Ramos (cell line): ENCODE measurements at regions not wholly inside any gene's neighbourhood (a gene's known extent, or its start where the extent isn't known, plus 50 kb on each side); places are given as distances from the start of the nearest gene placed in this dataset.

ENCODE experiments used
- in situ Hi-C: fragments of 300-500 bp; cut with MboI; formaldehyde crosslinking; loops from one replicate; pipeline ENCODE4 v1.14.3; 2022; ENCODE audit warnings: low sequenced_read_pairs; ENCODE audit not compliant: unreplicated experiment

- in situ Hi-C loops = no loop called here
Measured at GRCh38 chr18:22606563-22607283, 189.0 kb upstream of the CTAGE1 start.

DNA sequence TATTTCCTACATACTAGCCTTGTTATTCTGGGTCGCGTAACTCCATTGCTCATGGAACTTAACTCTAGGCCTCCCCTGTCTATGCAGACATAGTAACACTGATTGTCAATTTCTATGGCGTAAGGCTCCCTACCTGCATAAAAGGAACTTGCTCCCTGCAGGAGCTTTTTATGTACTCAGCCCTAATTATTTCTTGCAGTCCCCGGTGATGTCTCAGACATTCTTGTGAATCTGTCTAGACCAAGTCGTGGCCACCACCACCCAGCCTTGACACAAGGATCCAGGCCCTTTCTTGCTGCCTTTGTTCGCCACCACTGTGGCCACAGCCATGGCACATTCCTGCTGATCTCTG is 189.5 kb upstream of the CTAGE1 start:
- in situ Hi-C loops = no loop called here

DNA sequence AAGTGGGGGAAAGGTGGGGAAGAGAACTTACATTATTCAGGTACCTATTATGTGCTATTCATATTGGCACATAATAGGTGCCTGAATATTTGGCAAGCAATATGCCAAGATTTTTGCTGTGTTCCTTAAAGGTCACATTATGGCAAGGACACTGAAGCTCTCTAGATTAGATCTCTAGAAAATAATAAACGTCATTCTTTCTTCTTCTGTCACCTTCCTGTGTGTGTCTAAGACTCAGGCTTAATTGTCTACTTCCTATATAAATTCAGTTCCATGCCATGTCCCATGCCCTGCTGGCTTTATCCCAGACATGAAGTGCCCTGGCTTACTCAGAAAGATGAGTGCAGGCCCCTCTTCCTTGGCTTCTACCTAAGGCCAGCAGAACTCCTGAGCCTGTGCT is 191.1 kb upstream of the CTAGE1 start:
- in situ Hi-C loops = no loop called here

DNA sequence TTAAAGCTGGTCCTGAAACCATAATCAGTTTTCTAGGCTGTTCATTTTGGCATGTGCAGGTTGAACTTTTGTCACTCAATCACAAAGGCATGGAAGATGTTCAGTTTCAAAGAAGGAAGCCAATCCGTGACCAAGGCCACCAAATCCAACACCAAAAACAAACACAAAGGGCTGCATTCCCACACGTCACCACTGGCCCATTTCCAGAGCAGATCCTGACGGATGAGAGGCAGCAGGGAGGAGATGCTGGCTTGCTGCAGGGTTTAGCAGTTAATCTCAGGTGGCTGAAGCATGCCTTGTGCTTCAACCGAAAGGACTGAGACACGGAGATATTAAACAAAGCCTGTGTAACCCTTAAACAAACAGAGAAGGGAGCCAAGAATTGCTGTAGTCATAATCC is 191.9 kb upstream of the CTAGE1 start:
- in situ Hi-C loops = no loop called here

DNA sequence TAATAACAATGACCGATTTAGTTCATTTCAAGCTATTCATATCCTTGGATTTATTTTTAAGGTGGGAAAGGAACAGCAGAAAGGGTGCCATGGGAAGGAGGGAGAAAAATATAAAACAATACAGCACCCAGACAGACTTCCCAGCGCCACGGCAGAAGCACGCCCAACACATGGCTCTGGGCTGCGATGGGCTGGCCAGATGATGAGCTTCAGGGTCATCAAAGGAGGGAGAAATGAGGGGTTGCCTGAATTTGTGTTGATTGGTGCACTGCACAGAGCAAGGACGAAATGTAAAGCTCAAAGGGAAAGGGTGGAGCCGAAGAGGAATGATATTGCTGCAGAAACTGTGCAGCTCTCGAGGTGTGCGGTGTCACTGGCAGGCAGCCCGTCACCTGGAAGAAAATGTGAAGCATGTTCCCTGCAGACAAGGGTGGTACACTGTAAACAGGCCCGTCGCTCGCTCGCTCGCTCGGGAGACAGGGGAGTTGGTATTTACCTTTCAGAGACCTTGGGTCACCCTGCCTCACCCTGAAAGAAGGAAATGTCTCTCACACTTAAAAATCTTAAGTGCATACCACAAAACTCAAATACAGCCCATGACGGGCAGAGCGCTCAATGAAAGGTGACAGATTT is 195.5 kb upstream of the CTAGE1 start:
- in situ Hi-C loops = no loop called here

DNA sequence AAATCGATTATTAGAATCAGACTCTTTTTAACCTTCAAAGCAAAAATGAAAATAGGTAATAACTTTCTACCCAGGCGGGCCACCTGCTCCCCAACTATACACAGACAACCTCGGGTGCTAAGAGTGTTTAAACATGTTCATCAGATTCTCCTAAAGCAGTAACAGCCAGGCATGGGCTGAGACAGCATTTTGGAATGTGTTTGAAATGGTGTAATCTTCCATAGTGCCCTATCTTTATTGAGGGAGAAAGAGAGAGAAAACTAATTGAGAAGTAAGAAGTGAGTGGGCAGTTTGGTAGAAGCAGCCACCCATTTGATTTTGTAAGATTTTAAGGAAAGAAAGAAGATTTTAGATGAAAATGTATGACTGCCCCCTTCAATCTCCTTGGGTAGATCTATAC is 196.1 kb upstream of the CTAGE1 start:
- in situ Hi-C loops = no loop called here

GRCh38 chr18:22623513-22623912 is 205.8 kb upstream of the CTAGE1 start:
- in situ Hi-C loops = no loop called here

GRCh38 chr18:22624176-22624575 is 206.5 kb upstream of the CTAGE1 start:
- in situ Hi-C loops = no loop called here

GRCh38 chr18:22625406-22625805 is 207.7 kb upstream of the CTAGE1 start:
- in situ Hi-C loops = no loop called here

DNA sequence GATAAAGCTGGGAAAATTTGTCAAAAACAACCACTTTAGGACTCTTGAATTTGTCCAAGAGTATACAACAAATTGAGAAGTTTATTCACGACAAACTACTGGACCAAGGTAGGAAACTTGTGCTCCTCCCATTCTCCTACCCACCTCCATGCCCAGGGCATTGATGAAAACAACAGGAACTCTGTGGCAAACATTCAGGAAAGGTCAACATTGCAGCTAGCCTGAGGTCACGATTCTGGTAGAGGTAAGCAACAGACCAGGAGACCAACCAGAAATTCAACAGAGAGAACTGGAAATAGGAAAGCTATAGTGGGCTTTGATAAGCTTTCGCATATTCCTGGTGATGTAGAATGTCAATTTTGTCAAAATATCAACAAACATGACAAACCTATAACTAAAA is 209.1 kb upstream of the CTAGE1 start:
- in situ Hi-C loops = no loop called here

DNA sequence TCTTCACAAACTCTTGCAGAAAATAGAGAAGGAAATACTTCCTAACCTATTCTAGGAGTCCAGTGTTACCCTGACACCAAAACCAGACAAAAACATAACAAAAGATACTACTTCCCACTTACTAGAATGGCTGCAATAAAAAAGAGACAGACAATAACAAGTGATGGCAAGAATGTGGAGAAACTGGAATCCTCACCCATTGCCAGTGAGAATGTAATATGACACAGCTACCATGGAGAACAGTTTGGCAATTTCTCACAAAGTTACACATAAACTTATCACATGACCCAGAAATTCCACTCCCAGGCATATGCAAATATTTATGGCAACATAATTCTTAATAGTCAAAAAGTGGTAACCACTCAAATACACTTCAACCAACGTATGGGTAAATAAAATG is 209.8 kb upstream of the CTAGE1 start:
- in situ Hi-C loops = no loop called here

GRCh38 chr18:22628795-22629510 is 211.2 kb upstream of the CTAGE1 start:
- in situ Hi-C loops = no loop called here

- in situ Hi-C loops = no loop called here
Measured at GRCh38 chr18:22630980-22631379, 213.3 kb upstream of the CTAGE1 start.

- in situ Hi-C loops = no loop called here
Measured at GRCh38 chr18:22632191-22632590, 214.5 kb upstream of the CTAGE1 start.

DNA sequence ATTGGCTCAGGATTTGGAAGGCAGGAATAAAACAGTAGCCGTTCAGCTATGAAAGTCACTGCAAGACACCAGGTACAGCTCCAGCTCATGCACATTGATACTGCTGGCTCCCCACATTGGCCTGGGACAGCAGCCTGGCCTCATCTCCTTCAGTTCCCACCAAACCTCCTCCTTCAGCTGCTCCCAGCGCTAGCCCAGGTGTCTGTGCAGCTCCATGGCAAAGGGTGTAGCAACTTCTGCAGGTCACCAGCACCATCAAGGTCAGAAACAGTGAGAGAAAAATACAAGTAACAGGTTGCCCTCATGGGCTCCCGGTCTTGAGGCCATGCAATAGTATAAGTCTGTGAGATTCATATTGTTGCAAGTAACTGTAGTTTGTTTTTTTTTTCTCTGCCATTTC is 216.7 kb upstream of the CTAGE1 start:
- in situ Hi-C loops = no loop called here

- in situ Hi-C loops = no loop called here
Measured at GRCh38 chr18:22637787-22638186, 220.1 kb upstream of the CTAGE1 start.

- in situ Hi-C loops = no loop called here
Measured at GRCh38 chr18:22639026-22639463, 221.3 kb upstream of the CTAGE1 start.

- in situ Hi-C loops = no loop called here
Measured at GRCh38 chr18:22639561-22639960, 221.8 kb upstream of the CTAGE1 start.

DNA sequence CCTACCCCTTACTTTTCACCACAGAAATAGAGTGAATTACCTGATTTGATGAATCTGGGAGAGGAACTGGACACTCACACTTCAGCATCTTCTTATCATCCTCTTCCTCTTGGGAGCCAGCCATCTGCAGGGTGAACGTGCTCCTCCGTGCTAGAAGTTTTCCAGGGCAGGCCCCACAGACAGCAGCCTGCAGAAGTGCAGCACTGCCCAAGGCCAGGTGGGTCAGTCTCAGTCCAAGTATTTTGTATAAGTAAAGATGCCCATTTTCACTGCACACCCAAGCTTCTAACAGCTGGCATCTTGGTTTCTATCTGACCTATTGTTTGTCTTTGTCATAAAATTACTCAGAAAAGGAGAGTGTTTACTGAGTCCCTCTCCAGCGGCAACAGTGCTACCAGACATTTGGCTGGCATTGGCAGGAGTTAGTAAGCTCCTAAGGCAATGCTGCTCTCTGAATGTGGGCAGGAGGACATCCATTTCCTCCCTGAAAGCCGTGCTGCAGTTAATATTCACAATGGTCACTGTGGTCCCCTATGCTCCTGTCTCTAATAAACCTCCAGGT is 222.6 kb upstream of the CTAGE1 start:
- in situ Hi-C loops = no loop called here

DNA sequence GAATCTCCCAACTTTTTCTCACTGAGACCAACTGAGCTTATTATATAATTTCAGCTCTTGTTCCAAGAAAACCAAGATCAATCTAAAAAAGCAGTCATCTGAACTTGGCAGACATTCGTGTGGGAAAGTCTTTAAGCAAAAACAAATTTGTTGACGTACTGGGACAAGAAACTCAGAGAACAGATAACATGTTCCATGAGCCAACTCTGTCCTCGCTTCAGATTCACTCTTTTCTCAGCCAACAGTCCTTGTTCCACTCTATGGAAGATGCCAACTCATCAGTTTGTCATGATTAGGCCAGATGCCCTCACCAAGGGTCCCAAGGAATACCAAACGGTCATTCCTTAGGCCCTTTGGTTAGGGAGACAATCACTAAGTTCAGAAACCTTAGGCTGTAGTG is 224.2 kb upstream of the CTAGE1 start:
- in situ Hi-C loops = no loop called here

GRCh38 chr18:22643731-22644130 is 226.0 kb upstream of the CTAGE1 start:
- in situ Hi-C loops = no loop called here
